Upper lobe of left lung (tissue), 4 donors: ENCODE measurements at regions not wholly inside any gene's neighbourhood (a gene's known extent, or its start where the extent isn't known, plus 50 kb on each side); places are given as distances from the start of the nearest gene placed in this dataset.

Experiments
- CTCF ChIP-seq, 6 experiments: fragments of 450-650 bp in 4 of 6; fragments of 200-600 bp in 2 of 6; sonication (generic) in 2 of 6; IDR thresholded peaks; one replicate each; pipeline ENCODE4 v1.5.1; 2016 to 2019; ENCODE audit warnings: antibody characterized with exemption in 6 of 6
- POLR2AphosphoS5 ChIP-seq, 2 donors: sonication (generic); formaldehyde crosslinking; IDR thresholded peaks; one replicate each; pipeline ENCODE4 v1.5.1; 2017; ENCODE audit warnings: antibody characterized with exemption in 2 of 2

GRCh38 chr18:45255197-45255890 lies 359.9 kb upstream of the SLC14A2 start:
- TF ChIP-seq CTCF (IDR thresholded peaks at IDR 0.05), result no peak
- TF ChIP-seq POLR2AphosphoS5 (IDR thresholded peaks at IDR 0.05), result peak; percentile 19 to 24
